ENCODE measurements at regions not wholly inside any gene's neighbourhood (a gene's known extent, or its start where the extent isn't known, plus 50 kb on each side); places are given as distances from the start of the nearest gene placed in this dataset.

- Histone ChIP-seq H3K4me3 (no peak overlapping the region), H3K27me3 (no peaks in the 10 kb centered on the region), H3K36me3 (no peaks in the 10 kb centered on the region), H3K27ac (no peak overlapping the region), H3K9me3 (no peaks in the 10 kb centered on the region), H3K4me1 (ENCODE audit: insufficient read depth) (no peaks in the 10 kb centered on the region)
- DNase-seq, result no peak
- TF ChIP-seq CTCF (IDR thresholded peaks at IDR 0.05) (no peak), EP300 (IDR thresholded peaks at IDR 0.05) (no peak), POLR2A (IDR thresholded peaks at IDR 0.05) (no peak)
- WGBS, 3 donors, result 71 to 80% (median 79%) methylated on average over 3 of the region's 3 CpGs
- intact Hi-C loops (cut with DNase I), result no loop called here
Observed at GRCh38 chr2:220341014-220341413, 713.6 kb downstream of the SLC4A3 start.

- no peak for DNase-seq
- Histone ChIP-seq H3K9me3 (no peaks in the 10 kb centered on the region), H3K27me3 (no peaks in the 10 kb centered on the region), H3K4me3 (no peak overlapping the region), H3K27ac (no peak overlapping the region), H3K36me3 (no peaks in the 10 kb centered on the region), H3K4me1 (ENCODE audit: insufficient read depth) (no peaks in the 10 kb centered on the region)
- no peak for TF ChIP-seq EP300 (IDR thresholded peaks at IDR 0.05)
- TF ChIP-seq POLR2A (IDR thresholded peaks at IDR 0.05), result no peak
- no peak for TF ChIP-seq CTCF (IDR thresholded peaks at IDR 0.05)
- WGBS, 3 donors, result 76 to 91% (median 80%) methylated on average over 1 of the region's 1 CpG
- intact Hi-C loops (cut with DNase I), result no loop called here
Observed at GRCh38 chr2:220346919-220347318, 719.5 kb downstream of the SLC4A3 start.

- Histone ChIP-seq H3K9me3 (no peaks in the 10 kb centered on the region), H3K27ac (no peak overlapping the region), H3K36me3 (no peaks in the 10 kb centered on the region), H3K4me1 (ENCODE audit: insufficient read depth) (no peaks in the 10 kb centered on the region), H3K4me3 (no peak overlapping the region), H3K27me3 (no peaks in the 10 kb centered on the region)
- 79 to 86% (median 81%) methylated on average over 2 of the region's 2 CpGs for WGBS, 3 donors
- TF ChIP-seq EP300 (IDR thresholded peaks at IDR 0.05) (no peak), POLR2A (IDR thresholded peaks at IDR 0.05) (no peak), CTCF (IDR thresholded peaks at IDR 0.05) (no peak)
- intact Hi-C loops (cut with DNase I), result no loop called here
- DNase-seq, result no peak
Observed at GRCh38 chr2:220347626-220348025, 720.2 kb downstream of the SLC4A3 start.

- no peak for DNase-seq
- no peak for TF ChIP-seq CTCF (IDR thresholded peaks at IDR 0.05)
- TF ChIP-seq EP300 (IDR thresholded peaks at IDR 0.05), result no peak
- TF ChIP-seq POLR2A (IDR thresholded peaks at IDR 0.05), result no peak
- Histone ChIP-seq H3K27me3 (no peaks in the 10 kb centered on the region), H3K9me3 (no peaks in the 10 kb centered on the region), H3K4me1 (ENCODE audit: insufficient read depth) (no peaks in the 10 kb centered on the region), H3K36me3 (no peaks in the 10 kb centered on the region), H3K27ac (no peak overlapping the region), H3K4me3 (no peak overlapping the region)
- 43 to 59% (median 43%) methylated on average over 2 of the region's 2 CpGs for WGBS, 3 donors
- intact Hi-C loops (cut with DNase I), result no loop called here
Observed at GRCh38 chr2:220348206-220348605, 720.8 kb downstream of the SLC4A3 start.

GRCh38 chr2:220353897-220354296 is 726.5 kb downstream of the SLC4A3 start:
- Histone ChIP-seq H3K27ac (no peak overlapping the region), H3K27me3 (no peaks in the 10 kb centered on the region), H3K9me3 (no peaks in the 10 kb centered on the region), H3K4me3 (no peak overlapping the region), H3K4me1 (ENCODE audit: insufficient read depth) (no peaks in the 10 kb centered on the region), H3K36me3 (no peaks in the 10 kb centered on the region)
- TF ChIP-seq CTCF (IDR thresholded peaks at IDR 0.05) (no peak), EP300 (IDR thresholded peaks at IDR 0.05) (no peak), POLR2A (IDR thresholded peaks at IDR 0.05) (no peak)
- intact Hi-C loops (cut with DNase I), result no loop called here
- DNase-seq, result no peak
